Breast epithelium (tissue), 3 donors: ENCODE measurements at regions not wholly inside any gene's neighbourhood (a gene's known extent, or its start where the extent isn't known, plus 50 kb on each side); places are given as distances from the start of the nearest gene placed in this dataset.
A peak's percentile ranks its signal among the peaks of the same experiment; 100 is the strongest.

Experiments used
- CTCF ChIP-seq, 3 donors: fragments of 450-650 bp; IDR thresholded peaks; one replicate each; pipeline ENCODE4 v1.5.1; 2016 to 2017; ENCODE audit warnings: antibody characterized with exemption in 3 of 3, mild to moderate bottlenecking in 3 of 3, moderate library complexity in 3 of 3
- POLR2A ChIP-seq: fragments of 450-650 bp; IDR thresholded peaks from one replicate; pipeline ENCODE4 v1.6.1; 2016; ENCODE audit warnings: antibody characterized with exemption, mild to moderate bottlenecking, moderate library complexity
- POLR2AphosphoS5 ChIP-seq, 3 donors: sonication (generic); formaldehyde crosslinking; IDR thresholded peaks; one replicate each; pipeline ENCODE4 v1.6.1; 2017; ENCODE audit warnings: antibody characterized with exemption in 3 of 3

GRCh38 chr1:166479052-166479631 lies 312.3 kb upstream of the FAM78B start:
- peak; percentile 49 to 63 (median 50) for TF ChIP-seq CTCF (IDR thresholded peaks at IDR 0.05)
- TF ChIP-seq POLR2A: no peak
- no peak for TF ChIP-seq POLR2AphosphoS5 (IDR thresholded peaks at IDR 0.05)
